RWPE1 (cell line): ENCODE measurements at regions not wholly inside any gene's neighbourhood (a gene's known extent, or its start where the extent isn't known, plus 50 kb on each side); places are given as distances from the start of the nearest gene placed in this dataset.
"Not testable (repeated sequence)": the region's sequence is repeated elsewhere in the genome, so short reads cannot be mapped to it uniquely, and the experiment has no call there.

Experiments
- CTCF ChIA-PET: fragments of 350-600 bp; sonication (Branson Sonifier 250); formaldehyde crosslinking; extraction: SDS; loops from one replicate; lab custom pipeline; 2021; lab: Yijun Ruan, JAX
- POLR2A ChIA-PET: fragments of 400-600 bp; formaldehyde crosslinking; extraction: SDS; loops from one replicate; lab custom pipeline; 2020; ENCODE audit warnings: antibody characterized with exemption; ENCODE audit not compliant: low non-redundant PET; lab: Yijun Ruan, JAX
- DNase-seq: peaks from one replicate; pipeline ENCODE4 v3.0.0; 2012; ENCODE audit warnings: low spot score
- H3K27ac ChIP-seq: fragments of 450-650 bp; 2 replicates; pipeline ENCODE4 v1.5.1; 2017
- CTCF ChIP-seq: fragments of 450-650 bp; conservative IDR thresholded peaks from 2 replicates; pipeline ENCODE4 v1.5.1; 2017; ENCODE audit warnings: low read depth, mild to moderate bottlenecking

GRCh38 chr11:80293293-80293692 is 852.5 kb upstream of the TENM4 start:
- CTCF ChIA-PET: no interaction called here

GRCh38 chr11:80284946-80285785 is 844.3 kb upstream of the TENM4 start:
- TF ChIP-seq CTCF: no peak
- no peak for DNase-seq
- no peak overlapping the region for H3K27ac ChIP-seq
- CTCF ChIA-PET: no interaction called here
- POLR2A ChIA-PET: no interaction called here

More at GRCh38 chr11:80293293-80293692, 852.5 kb upstream of the TENM4 start:
- POLR2A ChIA-PET: no interaction called here
- H3K27ac ChIP-seq: no peak overlapping the region
- no peak for TF ChIP-seq CTCF
- DNase-seq: no peak

GRCh38 chr11:80282643-80283042 is 841.8 kb upstream of the TENM4 start:
- TF ChIP-seq CTCF: no peak
- CTCF ChIA-PET: no interaction called here
- H3K27ac ChIP-seq: no peak overlapping the region
- POLR2A ChIA-PET: no interaction called here
- no peak for DNase-seq

GRCh38 chr11:80281194-80281593 is 840.4 kb upstream of the TENM4 start:
- no peak overlapping the region for H3K27ac ChIP-seq
- TF ChIP-seq CTCF: no peak
- ChIA-PET CTCF (no interaction called here), POLR2A (no interaction called here)
- DNase-seq: no peak

- H3K27ac ChIP-seq: no peak overlapping the region
- POLR2A ChIA-PET: no interaction called here
- DNase-seq: no peak
- no peak for TF ChIP-seq CTCF
- CTCF ChIA-PET: interaction anchor here (0.6 kb wide), 2 partner anchors 1092 to 1453 kb away, joined by 4 to 5 read pairs; no protein-coding TSS in a partner anchor
These were observed 839.9 kb upstream of the TENM4 start for GRCh38 chr11:80280737-80281136.

- DNase-seq: no peak
- no peak for TF ChIP-seq CTCF
- POLR2A ChIA-PET: no interaction called here
- CTCF ChIA-PET: interaction anchor here (0.6 kb wide), 1 partner anchor 85 kb away, joined by 3 read pairs; no protein-coding TSS in a partner anchor
- H3K27ac ChIP-seq: no peak overlapping the region
These were observed 820.9 kb upstream of the TENM4 start for GRCh38 chr11:80261776-80262175.

- POLR2A ChIA-PET, DNase-seq, H3K27ac ChIP-seq, CTCF ChIA-PET: not testable (repeated sequence)
These were observed 816.6 kb upstream of the TENM4 start for GRCh38 chr11:80257319-80258015.
